ENCODE measurements at regions not wholly inside any gene's neighbourhood (a gene's known extent, or its start where the extent isn't known, plus 50 kb on each side); places are given as distances from the start of the nearest gene placed in this dataset.

DNA sequence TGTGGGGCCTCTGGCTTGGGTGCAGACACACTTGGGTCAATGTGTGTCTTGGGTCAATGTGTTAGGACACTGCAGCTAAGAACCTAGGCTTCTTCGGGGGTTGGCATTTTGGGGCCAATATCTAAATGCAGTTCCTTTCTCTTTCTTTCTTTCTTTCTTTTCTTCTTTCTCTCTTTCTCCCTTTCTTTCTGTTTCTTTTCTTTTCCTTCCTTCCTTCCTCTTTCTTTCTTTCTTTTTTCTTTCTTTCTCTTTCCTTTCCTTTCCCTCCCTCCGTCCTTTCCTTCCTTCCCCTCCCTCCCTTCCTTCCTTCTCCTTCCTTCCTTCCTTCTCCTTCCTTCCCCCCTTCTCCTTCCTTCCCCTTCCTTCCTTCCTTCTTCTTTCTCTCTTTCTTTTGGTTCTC lies 57.7 kb upstream of the OSR1 start:
- no peak for TF ChIP-seq TAF1 (IDR thresholded peaks at IDR 0.05; ENCODE audit: borderline replicate concordance, insufficient read depth, low read length)
- TF ChIP-seq POLR2AphosphoS5 (IDR thresholded peaks at IDR 0.05; ENCODE audit: low read depth, low read length): no peak
- TF ChIP-seq, protein P1, sequence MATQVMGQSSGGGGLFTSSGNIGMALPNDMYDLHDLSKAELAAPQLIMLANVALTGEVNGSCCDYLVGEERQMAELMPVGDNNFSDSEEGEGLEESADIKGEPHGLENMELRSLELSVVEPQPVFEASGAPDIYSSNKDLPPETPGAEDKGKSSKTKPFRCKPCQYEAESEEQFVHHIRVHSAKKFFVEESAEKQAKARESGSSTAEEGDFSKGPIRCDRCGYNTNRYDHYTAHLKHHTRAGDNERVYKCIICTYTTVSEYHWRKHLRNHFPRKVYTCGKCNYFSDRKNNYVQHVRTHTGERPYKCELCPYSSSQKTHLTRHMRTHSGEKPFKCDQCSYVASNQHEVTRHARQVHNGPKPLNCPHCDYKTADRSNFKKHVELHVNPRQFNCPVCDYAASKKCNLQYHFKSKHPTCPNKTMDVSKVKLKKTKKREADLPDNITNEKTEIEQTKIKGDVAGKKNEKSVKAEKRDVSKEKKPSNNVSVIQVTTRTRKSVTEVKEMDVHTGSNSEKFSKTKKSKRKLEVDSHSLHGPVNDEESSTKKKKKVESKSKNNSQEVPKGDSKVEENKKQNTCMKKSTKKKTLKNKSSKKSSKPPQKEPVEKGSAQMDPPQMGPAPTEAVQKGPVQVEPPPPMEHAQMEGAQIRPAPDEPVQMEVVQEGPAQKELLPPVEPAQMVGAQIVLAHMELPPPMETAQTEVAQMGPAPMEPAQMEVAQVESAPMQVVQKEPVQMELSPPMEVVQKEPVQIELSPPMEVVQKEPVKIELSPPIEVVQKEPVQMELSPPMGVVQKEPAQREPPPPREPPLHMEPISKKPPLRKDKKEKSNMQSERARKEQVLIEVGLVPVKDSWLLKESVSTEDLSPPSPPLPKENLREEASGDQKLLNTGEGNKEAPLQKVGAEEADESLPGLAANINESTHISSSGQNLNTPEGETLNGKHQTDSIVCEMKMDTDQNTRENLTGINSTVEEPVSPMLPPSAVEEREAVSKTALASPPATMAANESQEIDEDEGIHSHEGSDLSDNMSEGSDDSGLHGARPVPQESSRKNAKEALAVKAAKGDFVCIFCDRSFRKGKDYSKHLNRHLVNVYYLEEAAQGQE (IDR thresholded peaks at IDR 0.05; ENCODE audit: insufficient read depth in 1 of 2, low read depth in 2 of 2, low read length in 2 of 2): no peak
- no peak for TF ChIP-seq SIN3A (IDR thresholded peaks at IDR 0.05; ENCODE audit: borderline replicate concordance, insufficient read depth, low read length)

Measured in PFSK-1 (cell line).